Endothelial cell of umbilical vein (primary cell): ENCODE measurements at regions not wholly inside any gene's neighbourhood (a gene's known extent, or its start where the extent isn't known, plus 50 kb on each side); places are given as distances from the start of the nearest gene placed in this dataset.

Source experiments
- BruUV-seq: library from RNA; stranded (reverse); fragments of 400-500 nt; replicated peaks from 2 replicates; lab custom pipeline; 2021; lab: Mats Ljungman, UMichigan
- CTCF ChIA-PET: fragments of 300-600, 350-600 bp; sonication (Branson Sonifier 250); formaldehyde crosslinking; loops from one replicate; lab custom pipeline; 2021; ENCODE audit warnings: antibody characterized with exemption, inconsistent platforms; lab: Charles Lee
- POLR2A ChIA-PET: fragments of 300-600, 350-600 bp; sonication (Branson Sonifier 250); formaldehyde crosslinking; loops from one replicate; lab custom pipeline; 2021; ENCODE audit warnings: antibody characterized with exemption, inconsistent platforms; lab: Charles Lee
- DNase-seq: peaks from one replicate; pipeline ENCODE4 v3.0.0-alpha.2; 2011; ENCODE audit warnings: low read depth, low spot score
- FAIRE-seq: peaks from 2 replicates; lab custom pipeline; 2011; peaks lifted over from hg19 to GRCh38; lab: Jason Lieb, UNC
- H2AFZ ChIP-seq: 2 replicates; pipeline ENCODE4 v1.6.0; 2012; ENCODE audit warnings: low read depth, low read length, control low read depth, inconsistent platforms
- H3K27ac ChIP-seq: 2 replicates; pipeline ENCODE4 v1.5.1; 2011; ENCODE audit warnings: low read depth, mild to moderate bottlenecking, control low read depth, low read length, moderate library complexity; ENCODE audit not compliant: insufficient read depth
- H3K27me3 ChIP-seq, 2 experiments: 2 replicates each; pipeline versions ENCODE4 v1.6.0 to v1.6.1; 2011; ENCODE audit warnings: low read length in 2 of 2, mixed read lengths in 1 of 2; ENCODE audit not compliant: control insufficient read depth in 2 of 2, insufficient read depth in 2 of 2
- H3K36me3 ChIP-seq, 2 experiments: 2 replicates in 1 of 2; 3 replicates in 1 of 2; pipeline ENCODE4 v1.5.1; 2011; ENCODE audit warnings: low read length in 2 of 2, mild to moderate bottlenecking in 1 of 2, moderate library complexity in 1 of 2; ENCODE audit not compliant: control insufficient read depth in 2 of 2, insufficient read depth in 2 of 2; ENCODE audit errors: extremely low read depth in 1 of 2
- H3K4me1 ChIP-seq: 3 replicates; pipeline ENCODE4 v1.5.1; 2011; ENCODE audit warnings: mild to moderate bottlenecking, low read length; ENCODE audit not compliant: control insufficient read depth, insufficient read depth; ENCODE audit errors: extremely low read depth
- H3K4me2 ChIP-seq: 2 replicates; pipeline ENCODE4 v1.6.1; 2011; ENCODE audit warnings: low read length, control low read depth, mixed read lengths; ENCODE audit not compliant: insufficient read depth
- H3K4me3 ChIP-seq, 3 experiments: fragments of 200-600 bp in 1 of 3; sonication (generic), shearing (Covaris generic) in 1 of 3; replicated peaks in 1 of 3; 2 replicates each; pipeline ENCODE4 v1.5.1; 2011 to 2016; ENCODE audit warnings: control low read depth in 3 of 3, low read length in 3 of 3, mild to moderate bottlenecking in 2 of 3, inconsistent platforms in 1 of 3, low read depth in 1 of 3, moderate library complexity in 1 of 3; ENCODE audit not compliant: insufficient read depth in 1 of 3
- H3K79me2 ChIP-seq: 2 replicates; pipeline ENCODE4 v1.6.0; 2012; ENCODE audit warnings: low read length, inconsistent platforms; ENCODE audit not compliant: control insufficient read depth, insufficient read depth
- H3K9ac ChIP-seq: replicated peaks from 2 replicates; pipeline ENCODE3; 2011; ENCODE audit warnings: low read length, control low read depth; ENCODE audit not compliant: insufficient read depth; ENCODE audit errors: extremely low read depth
- H3K9me1 ChIP-seq: replicated peaks from 3 replicates; pipeline ENCODE4 v1.6.0; 2011; ENCODE audit warnings: mild to moderate bottlenecking, low read length; ENCODE audit not compliant: control insufficient read depth, insufficient read depth; ENCODE audit errors: extremely low read depth
- H3K9me3 ChIP-seq: replicated peaks from 2 replicates; pipeline ENCODE4 v1.5.1; 2012; ENCODE audit warnings: low read length, inconsistent platforms; ENCODE audit not compliant: control insufficient read depth, insufficient read depth
- H4K20me1 ChIP-seq: replicated peaks from 2 replicates; pipeline ENCODE3; 2011; ENCODE audit warnings: mild to moderate bottlenecking, low read length; ENCODE audit not compliant: control insufficient read depth, insufficient read depth; ENCODE audit errors: extremely low read depth
- EZH2 ChIP-seq: IDR thresholded peaks from 2 replicates; pipeline ENCODE4 v1.6.1; 2012; ENCODE audit warnings: borderline replicate concordance, low read depth, mild to moderate bottlenecking, moderate library complexity, low read length, inconsistent platforms; ENCODE audit not compliant: severe bottlenecking
- FOS ChIP-seq: IDR thresholded peaks from 2 replicates; pipeline ENCODE4 v1.6.1; 2011; ENCODE audit warnings: mild to moderate bottlenecking, low read length, moderate library complexity, borderline replicate concordance; ENCODE audit not compliant: insufficient read depth
- GATA2 ChIP-seq: IDR thresholded peaks from 2 replicates; pipeline ENCODE4 v1.7.0; 2011; ENCODE audit warnings: low read depth, mild to moderate bottlenecking, moderate library complexity, mixed read lengths, low read length; ENCODE audit not compliant: insufficient read length, insufficient read depth
- JUN ChIP-seq: IDR thresholded peaks from 2 replicates; pipeline ENCODE4 v1.6.1; 2011; ENCODE audit warnings: borderline replicate concordance, low read depth; ENCODE audit not compliant: insufficient read length, insufficient read depth
- MYC ChIP-seq: IDR thresholded peaks from one replicate; pipeline ENCODE4 v1.6.1; 2011; ENCODE audit warnings: mild to moderate bottlenecking, low read depth, low read length
- POLR2A ChIP-seq: IDR thresholded peaks from 2 replicates; pipeline ENCODE4 v1.6.1; 2012; ENCODE audit warnings: low read depth, mild to moderate bottlenecking, control low read depth, low read length
- POLR2AphosphoS5 ChIP-seq: IDR thresholded peaks from 2 replicates; pipeline ENCODE4 v1.6.1; 2012; ENCODE audit warnings: low read depth, mild to moderate bottlenecking, control low read depth, low read length, moderate library complexity; ENCODE audit not compliant: insufficient read depth
- dilution Hi-C: fragments of 300-500 bp; cut with MboI; formaldehyde crosslinking; loops from one replicate; pipeline ENCODE4 v1.15.0; 2019; ENCODE audit warnings: low sequenced_read_pairs; ENCODE audit not compliant: extremely low pct_ligation_motif_present
- intact Hi-C: fragments of 100-400 bp; cut with micrococcal nuclease; formaldehyde crosslinking; loops from one replicate; pipeline ENCODE4 v1.10.0; 2022
- TF ChIP-seq, protein P1 (sequence below), 2 donors: IDR thresholded peaks; 1 replicate in 1 of 2; 2 replicates in 1 of 2; pipeline ENCODE4 v1.5.1; 2011; ENCODE audit warnings: low read length in 2 of 2, mild to moderate bottlenecking in 2 of 2, moderate library complexity in 2 of 2, control low read depth in 1 of 2, inconsistent platforms in 1 of 2, low read depth in 1 of 2; ENCODE audit not compliant: insufficient read depth in 1 of 2; ENCODE audit errors: extremely low read depth in 1 of 2
- TF ChIP-seq, protein P2 (sequence below): IDR thresholded peaks from 2 replicates; pipeline ENCODE4 v1.6.1; 2011; ENCODE audit not compliant: insufficient read depth, insufficient read length

DNA sequence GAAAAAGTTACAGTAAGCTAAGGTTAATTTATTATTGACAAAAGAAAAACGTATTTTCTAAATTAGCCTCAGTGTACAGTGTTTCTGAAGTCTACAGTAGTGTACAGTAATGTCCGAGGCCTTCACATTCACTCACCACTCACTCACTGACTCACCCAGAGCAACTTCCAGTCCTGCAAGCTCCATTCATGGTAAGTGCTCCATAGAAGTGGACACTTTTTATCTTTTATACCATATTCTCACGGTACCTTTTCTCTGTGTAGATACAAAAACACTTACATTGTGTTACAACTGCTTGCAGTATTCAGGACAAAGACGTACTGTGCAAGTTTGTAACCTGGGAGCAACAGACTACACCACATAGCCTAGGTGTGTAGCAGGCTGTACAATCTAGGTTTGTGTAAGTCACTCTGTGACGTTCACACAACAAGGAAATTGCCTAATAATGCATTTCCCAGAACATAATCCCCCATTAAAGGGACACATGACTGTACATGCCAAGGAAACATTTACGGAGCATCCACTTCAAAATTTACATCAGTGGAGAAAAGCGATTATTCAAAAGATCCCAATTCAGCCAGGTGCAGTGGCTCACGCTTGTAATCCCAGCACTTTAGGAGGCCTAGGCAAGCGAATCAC lies 133.4 kb downstream of the BANF2 start:
- Histone ChIP-seq H3K4me2 (no peak overlapping the region), H3K27me3 (no peaks in the 10 kb centered on the region), H3K4me3 (no peak overlapping the region), H3K27ac (no peak overlapping the region), H3K9me1 (no peaks in the 10 kb centered on the region), H3K9me3 (no peaks in the 10 kb centered on the region), H3K4me1 (peaks cover 5% of the 10 kb centered on the region), H2AFZ (no peak overlapping the region), H3K9ac (no peak overlapping the region), H3K36me3 (no peaks in the 10 kb centered on the region), H3K79me2 (no peaks in the 10 kb centered on the region), H4K20me1 (no peaks in the 10 kb centered on the region)
- dilution Hi-C loops (no loop called here), intact Hi-C loops (no loop called here)
- CTCF ChIA-PET = interaction anchor here (1.2 kb wide), 1 partner anchor 9 kb away, joined by 3 read pairs; no protein-coding TSS in a partner anchor
- POLR2A ChIA-PET = no interaction called here
- DNase-seq (no peak), FAIRE-seq (peak; percentile 37)
- TF ChIP-seq MYC = no peak
- TF ChIP-seq POLR2A = no peak
- no peak for TF ChIP-seq POLR2AphosphoS5
- TF ChIP-seq, protein P1, sequence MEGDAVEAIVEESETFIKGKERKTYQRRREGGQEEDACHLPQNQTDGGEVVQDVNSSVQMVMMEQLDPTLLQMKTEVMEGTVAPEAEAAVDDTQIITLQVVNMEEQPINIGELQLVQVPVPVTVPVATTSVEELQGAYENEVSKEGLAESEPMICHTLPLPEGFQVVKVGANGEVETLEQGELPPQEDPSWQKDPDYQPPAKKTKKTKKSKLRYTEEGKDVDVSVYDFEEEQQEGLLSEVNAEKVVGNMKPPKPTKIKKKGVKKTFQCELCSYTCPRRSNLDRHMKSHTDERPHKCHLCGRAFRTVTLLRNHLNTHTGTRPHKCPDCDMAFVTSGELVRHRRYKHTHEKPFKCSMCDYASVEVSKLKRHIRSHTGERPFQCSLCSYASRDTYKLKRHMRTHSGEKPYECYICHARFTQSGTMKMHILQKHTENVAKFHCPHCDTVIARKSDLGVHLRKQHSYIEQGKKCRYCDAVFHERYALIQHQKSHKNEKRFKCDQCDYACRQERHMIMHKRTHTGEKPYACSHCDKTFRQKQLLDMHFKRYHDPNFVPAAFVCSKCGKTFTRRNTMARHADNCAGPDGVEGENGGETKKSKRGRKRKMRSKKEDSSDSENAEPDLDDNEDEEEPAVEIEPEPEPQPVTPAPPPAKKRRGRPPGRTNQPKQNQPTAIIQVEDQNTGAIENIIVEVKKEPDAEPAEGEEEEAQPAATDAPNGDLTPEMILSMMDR (IDR thresholded peaks at IDR 0.05; ENCODE audit: extremely low read depth in 1 of 2, insufficient read depth in 1 of 2, low read depth in 1 of 2, low read length in 2 of 2) = no peak
- TF ChIP-seq EZH2 = no peak
- TF ChIP-seq, protein P2, sequence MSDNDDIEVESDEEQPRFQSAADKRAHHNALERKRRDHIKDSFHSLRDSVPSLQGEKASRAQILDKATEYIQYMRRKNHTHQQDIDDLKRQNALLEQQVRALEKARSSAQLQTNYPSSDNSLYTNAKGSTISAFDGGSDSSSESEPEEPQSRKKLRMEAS = no peak
- no peak for TF ChIP-seq GATA2
- no peak for TF ChIP-seq FOS
- TF ChIP-seq JUN = no peak
- BruUV-seq = no TSS peak
